Lower leg skin (tissue), 4 donors: ENCODE measurements at regions not wholly inside any gene's neighbourhood (a gene's known extent, or its start where the extent isn't known, plus 50 kb on each side); places are given as distances from the start of the nearest gene placed in this dataset.

Source experiments
- DNase-seq, 2 donors: peaks; one replicate each; pipeline ENCODE4 v3.0.0-alpha.2; 2019; ENCODE audit warnings: low spot score in 2 of 2
- H3K4me3 ChIP-seq: fragments of 200-600 bp; sonication (generic); 2 replicates; pipeline ENCODE4 v1.5.1; 2017; ENCODE audit warnings: mild to moderate bottlenecking, low read depth; ENCODE audit not compliant: poor library complexity, severe bottlenecking
- POLR2A ChIP-seq, 2 donors: fragments of 450-650 bp; IDR thresholded peaks; one replicate each; pipeline ENCODE4 v1.6.1; 2016 to 2017; ENCODE audit warnings: antibody characterized with exemption in 2 of 2, mild to moderate bottlenecking in 1 of 2, moderate library complexity in 1 of 2
- WGBS, 2 donors: methylation state at CpG; one replicate each; pipeline ENCODE4 v1.1.5; 2018; 5-methylcytosine and 5-hydroxymethylcytosine counted together
- intact Hi-C: fragments of 100-400 bp; cut with DNase I; formaldehyde crosslinking; loops from one replicate; pipeline ENCODE4 v1.15.0; 2023; ENCODE audit warnings: low total_unique reads
- TF ChIP-seq, protein P1 (sequence below), 3 donors: fragments of 450-650 bp; IDR thresholded peaks; one replicate each; pipeline ENCODE4 v1.5.1; 2016; ENCODE audit warnings: antibody characterized with exemption in 3 of 3, mild to moderate bottlenecking in 3 of 3, moderate library complexity in 2 of 3

DNA sequence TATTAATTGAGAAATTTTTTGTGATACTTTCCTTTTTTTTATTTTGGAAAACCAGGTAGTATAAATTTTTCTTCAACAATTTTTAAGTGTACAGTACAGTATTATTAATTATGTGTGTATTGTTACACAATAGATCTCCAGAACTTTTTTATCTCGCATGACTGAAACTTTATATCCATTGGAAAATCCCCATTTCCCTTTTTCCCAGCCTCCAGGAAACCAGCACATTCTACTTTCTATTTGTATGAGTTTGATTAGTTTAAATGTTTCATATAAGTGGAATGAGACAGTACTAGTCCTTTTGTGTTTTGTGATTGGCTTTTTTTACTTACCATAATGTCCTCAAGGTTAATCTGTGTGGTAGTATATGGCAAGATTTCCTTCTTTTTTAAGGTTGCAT is 399.5 kb upstream of the ARGLU1 start:
- no peak overlapping the region for H3K4me3 ChIP-seq
- no peak for DNase-seq
- no peak for TF ChIP-seq POLR2A (IDR thresholded peaks at IDR 0.05)
- TF ChIP-seq, protein P1, sequence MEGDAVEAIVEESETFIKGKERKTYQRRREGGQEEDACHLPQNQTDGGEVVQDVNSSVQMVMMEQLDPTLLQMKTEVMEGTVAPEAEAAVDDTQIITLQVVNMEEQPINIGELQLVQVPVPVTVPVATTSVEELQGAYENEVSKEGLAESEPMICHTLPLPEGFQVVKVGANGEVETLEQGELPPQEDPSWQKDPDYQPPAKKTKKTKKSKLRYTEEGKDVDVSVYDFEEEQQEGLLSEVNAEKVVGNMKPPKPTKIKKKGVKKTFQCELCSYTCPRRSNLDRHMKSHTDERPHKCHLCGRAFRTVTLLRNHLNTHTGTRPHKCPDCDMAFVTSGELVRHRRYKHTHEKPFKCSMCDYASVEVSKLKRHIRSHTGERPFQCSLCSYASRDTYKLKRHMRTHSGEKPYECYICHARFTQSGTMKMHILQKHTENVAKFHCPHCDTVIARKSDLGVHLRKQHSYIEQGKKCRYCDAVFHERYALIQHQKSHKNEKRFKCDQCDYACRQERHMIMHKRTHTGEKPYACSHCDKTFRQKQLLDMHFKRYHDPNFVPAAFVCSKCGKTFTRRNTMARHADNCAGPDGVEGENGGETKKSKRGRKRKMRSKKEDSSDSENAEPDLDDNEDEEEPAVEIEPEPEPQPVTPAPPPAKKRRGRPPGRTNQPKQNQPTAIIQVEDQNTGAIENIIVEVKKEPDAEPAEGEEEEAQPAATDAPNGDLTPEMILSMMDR (IDR thresholded peaks at IDR 0.05) = no peak
- whole genome bisulfite sequencing, 2 donors = 60 to 66% methylated on average over 1 of the region's 1 CpG
- intact Hi-C loops = no loop called here

DNA sequence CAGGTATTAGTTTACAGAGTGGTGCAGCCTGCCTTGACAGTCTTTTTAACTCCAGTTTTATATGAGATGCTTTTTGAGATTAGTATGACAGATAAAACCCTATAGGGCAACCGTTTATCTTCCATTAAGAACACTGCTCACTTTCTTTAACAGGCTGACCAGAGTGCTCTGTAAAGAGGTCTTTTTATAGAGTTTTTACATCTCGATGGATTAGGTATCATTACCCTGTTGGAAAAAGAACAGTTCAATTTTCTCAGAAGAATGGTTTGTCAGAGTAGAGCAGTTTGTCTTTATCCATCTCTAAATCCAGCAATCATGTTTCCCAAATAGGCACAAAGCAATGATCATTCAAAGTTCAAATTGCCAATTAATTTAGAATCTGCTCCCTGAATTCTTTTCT is 395.2 kb upstream of the ARGLU1 start:
- no peak overlapping the region for H3K4me3 ChIP-seq
- intact Hi-C loops = no loop called here
- 48 to 56% methylated on average over 2 of the region's 2 CpGs for WGBS, 2 donors
- DNase-seq = no peak
- TF ChIP-seq, protein P1 (IDR thresholded peaks at IDR 0.05) = no peak
- TF ChIP-seq POLR2A (IDR thresholded peaks at IDR 0.05) = no peak

DNA sequence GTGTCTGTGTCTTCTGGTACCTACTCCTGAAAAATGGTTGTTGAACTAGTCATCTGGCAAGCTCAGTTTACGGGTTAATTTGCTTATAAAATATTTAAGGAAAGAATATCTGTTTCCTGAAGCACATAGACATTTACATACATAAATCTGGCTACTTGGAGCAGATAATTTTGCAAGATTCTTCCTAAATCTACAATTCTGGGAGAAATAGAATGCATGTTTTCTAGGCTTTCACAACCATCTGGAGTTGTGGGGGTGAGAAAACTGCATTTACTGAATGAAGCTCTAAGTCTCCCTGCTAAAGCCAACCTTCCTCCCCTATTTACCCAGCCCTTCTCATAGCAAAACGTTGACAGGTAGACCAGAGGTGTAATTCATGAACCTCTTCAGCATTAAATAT is 393.7 kb upstream of the ARGLU1 start:
- WGBS, 2 donors = 62 to 77% methylated on average over 2 of the region's 2 CpGs
- intact Hi-C loops = no loop called here
- no peak overlapping the region for H3K4me3 ChIP-seq
- DNase-seq = no peak
- no peak for TF ChIP-seq POLR2A (IDR thresholded peaks at IDR 0.05)
- TF ChIP-seq, protein P1 (IDR thresholded peaks at IDR 0.05) = no peak

DNA sequence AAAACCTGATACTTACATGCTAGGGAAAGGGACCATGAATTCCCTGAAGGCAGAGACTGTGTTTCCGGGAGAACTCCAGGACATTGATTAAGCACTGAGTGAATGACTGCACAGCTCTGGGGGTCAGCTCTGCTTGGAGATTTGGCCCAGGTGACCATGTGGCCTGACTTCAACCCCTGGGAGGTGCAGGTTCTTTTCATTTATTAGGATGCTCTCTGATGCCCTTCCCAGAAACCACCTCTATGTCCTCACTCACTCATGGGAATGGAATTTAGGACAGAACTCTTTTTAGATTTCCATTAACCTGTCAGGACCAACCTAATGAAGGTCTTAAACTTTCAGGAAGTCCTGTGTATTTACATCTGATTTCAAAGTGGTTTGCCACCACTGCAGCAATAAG is 393.3 kb upstream of the ARGLU1 start:
- 89 to 94% methylated on average over 1 of the region's 1 CpG for WGBS, 2 donors
- DNase-seq = no peak

DNA sequence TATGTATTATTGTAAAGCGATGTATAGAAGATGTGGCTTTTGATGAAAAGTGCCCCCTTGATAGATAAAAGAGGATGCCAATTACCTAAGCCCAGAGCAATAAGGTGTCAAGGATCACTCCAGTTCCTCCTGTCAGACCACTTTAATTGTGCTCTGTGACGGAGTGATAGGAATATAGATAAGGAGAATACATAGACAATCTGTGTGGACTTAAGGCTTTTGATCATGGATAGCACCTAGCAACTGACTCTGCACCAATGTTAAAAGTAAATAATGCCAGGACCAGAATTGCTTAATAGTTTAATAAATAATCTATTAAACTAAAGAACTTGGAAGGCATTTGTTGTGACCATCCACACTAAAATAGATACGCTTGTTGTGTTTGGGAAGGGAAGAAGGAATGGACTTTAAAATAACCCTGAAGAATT is 390.7 kb upstream of the ARGLU1 start:
- DNase-seq = no peak
- intact Hi-C loops = no loop called here
- TF ChIP-seq, protein P1 (IDR thresholded peaks at IDR 0.05) = no peak
- no peak for TF ChIP-seq POLR2A (IDR thresholded peaks at IDR 0.05)
- H3K4me3 ChIP-seq = no peak overlapping the region
- WGBS, 2 donors = 85 to 90% methylated on average over 3 of the region's 3 CpGs

More for the DNA sequence above, 393.3 kb upstream of the ARGLU1 start:
- no peak overlapping the region for H3K4me3 ChIP-seq
- intact Hi-C loops = no loop called here
- TF ChIP-seq, protein P1 (IDR thresholded peaks at IDR 0.05) = no peak
- no peak for TF ChIP-seq POLR2A (IDR thresholded peaks at IDR 0.05)

DNA sequence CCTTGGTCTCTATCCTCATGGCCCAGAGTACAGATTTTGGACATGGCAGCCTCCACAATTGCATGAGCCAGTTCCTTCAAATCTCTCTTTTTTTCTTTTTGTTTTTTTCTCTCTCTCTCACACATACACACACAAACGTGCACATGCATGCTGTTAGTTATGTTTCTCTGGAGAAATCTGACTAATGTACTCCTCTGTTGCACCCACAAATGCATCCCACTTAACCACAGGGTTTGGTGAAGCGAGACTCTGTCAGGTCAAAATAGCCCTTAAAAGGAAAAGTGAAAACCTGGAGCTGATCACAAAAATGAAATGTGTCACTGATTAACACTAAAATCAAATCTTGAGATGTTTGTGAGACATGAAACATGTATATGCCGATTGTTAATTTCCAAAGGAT is 374.6 kb upstream of the ARGLU1 start:
- H3K4me3 ChIP-seq = no peak overlapping the region
- DNase-seq = no peak
- WGBS, 2 donors = 83 to 89% methylated on average over 3 of the region's 3 CpGs
- intact Hi-C loops = no loop called here
- TF ChIP-seq, protein P1 (IDR thresholded peaks at IDR 0.05) = no peak
- no peak for TF ChIP-seq POLR2A (IDR thresholded peaks at IDR 0.05)
